NCI-H69 (cell line): ENCODE measurements at regions not wholly inside any gene's neighbourhood (a gene's known extent, or its start where the extent isn't known, plus 50 kb on each side); places are given as distances from the start of the nearest gene placed in this dataset.
"Not testable (repeated sequence)": the region's sequence is repeated elsewhere in the genome, so short reads cannot be mapped to it uniquely, and the experiment has no call there.

Experiments
- DNase-seq: peaks from one replicate; lab custom pipeline; 2025; lab: John Stamatoyannopoulos, UW

DNA sequence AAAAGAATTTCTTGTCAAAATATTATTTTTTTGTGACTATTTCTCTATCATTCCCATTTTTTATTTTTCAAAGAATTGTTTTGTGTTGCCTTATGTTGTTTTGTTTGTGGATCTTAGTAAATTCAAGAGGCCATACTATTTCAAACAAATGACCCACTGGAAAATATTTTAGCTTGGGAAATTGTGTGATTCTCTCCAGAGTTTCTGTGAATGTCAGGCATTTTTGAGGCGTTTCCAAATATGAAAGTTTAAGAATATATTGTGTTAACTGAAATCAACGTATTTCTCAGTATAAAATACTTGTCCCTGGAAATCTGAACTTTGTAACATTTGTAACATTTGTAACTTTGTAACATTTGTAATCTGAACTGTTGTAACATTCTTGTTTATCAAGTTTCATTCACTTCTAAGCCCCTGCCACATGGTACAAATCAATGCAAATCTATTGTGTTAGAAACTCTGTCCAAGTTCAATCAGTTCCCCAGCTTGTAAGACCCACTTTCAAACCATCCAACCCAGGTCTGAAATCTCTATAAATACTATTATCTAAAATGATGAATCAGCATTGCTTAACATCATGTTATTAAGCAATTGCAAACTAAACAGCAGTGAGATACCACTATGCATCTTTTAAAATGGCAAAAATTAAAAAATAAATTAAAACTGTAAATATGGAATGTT lies 465.4 kb upstream of the GRID2 start:
- no peak for DNase-seq

DNA sequence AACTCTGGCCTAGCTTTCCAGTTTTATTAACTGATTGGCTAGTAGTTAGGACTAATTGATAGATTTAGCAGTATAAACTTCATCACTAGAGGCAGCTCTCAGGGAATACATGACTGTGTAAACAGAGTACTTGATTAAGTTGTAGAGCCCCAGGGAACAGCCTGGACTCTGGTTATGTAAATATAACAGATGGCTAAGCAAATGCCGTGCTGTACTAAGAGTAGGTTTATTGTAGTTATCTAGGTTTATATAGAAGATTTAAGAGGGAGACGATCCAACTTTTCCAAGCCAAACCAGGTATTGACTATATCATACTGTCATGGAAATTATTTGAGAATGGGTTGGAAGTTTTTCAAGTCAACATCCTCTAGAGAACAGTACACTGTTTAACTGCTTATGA lies 463.4 kb upstream of the GRID2 start:
- DNase-seq, result peak; percentile 90

DNA sequence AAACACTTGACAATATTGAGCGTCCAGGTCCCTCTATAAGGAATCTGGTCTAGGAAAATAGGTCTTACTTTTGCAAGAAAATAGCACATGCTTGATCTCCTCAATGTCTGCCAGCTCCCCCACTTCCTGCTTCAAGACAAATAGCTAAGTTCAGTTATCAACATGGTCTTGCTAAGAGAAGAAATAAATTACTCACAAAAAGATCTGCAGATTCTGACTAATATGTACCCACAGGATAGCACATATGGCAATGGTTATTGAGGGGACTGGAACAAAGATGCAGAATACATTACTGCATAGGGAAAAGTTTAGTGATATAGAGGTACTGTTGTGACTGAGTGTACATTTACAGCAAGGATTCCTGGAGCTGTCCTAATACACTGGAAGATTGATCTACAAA lies 457.5 kb upstream of the GRID2 start:
- no peak for DNase-seq

DNA sequence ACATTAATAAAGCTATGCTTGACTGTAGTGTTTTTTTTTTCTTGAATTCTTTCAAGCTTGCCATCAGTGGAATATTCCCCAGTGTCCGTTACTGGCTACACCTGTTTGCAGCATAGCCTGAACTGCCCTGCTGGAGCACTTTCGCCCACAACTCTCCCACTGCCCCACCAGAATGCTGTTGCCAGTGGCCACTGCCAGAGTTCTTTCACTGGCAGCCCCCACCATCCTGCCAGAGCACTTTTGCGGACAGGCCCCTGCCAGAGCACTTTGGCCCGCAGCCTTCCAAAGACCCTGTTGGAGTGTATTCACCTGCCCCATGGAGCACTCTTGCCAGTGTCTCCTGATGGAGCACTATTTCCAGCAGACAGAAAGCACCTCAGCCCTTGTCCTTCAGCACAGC lies 452.3 kb upstream of the GRID2 start:
- no peak for DNase-seq

DNA sequence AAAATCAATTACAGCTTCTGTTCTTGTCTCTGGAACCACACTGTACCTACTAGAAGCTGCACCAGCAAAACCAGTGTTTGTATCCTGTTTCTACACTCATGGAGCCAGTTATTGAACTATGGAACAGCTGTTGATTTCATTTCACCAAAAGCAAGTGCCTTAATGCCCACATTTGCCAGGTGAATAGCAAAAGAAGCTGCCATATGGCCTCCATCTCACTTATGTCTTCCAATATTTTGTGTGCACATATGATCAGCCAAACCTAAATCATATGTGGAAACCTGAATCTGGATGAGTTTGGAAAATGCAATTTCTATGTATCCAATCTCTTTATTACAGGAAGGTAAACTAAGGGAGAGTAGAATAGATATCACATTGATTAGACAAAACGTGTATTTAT lies 415.8 kb upstream of the GRID2 start:
- peak; percentile 17 for DNase-seq

DNA sequence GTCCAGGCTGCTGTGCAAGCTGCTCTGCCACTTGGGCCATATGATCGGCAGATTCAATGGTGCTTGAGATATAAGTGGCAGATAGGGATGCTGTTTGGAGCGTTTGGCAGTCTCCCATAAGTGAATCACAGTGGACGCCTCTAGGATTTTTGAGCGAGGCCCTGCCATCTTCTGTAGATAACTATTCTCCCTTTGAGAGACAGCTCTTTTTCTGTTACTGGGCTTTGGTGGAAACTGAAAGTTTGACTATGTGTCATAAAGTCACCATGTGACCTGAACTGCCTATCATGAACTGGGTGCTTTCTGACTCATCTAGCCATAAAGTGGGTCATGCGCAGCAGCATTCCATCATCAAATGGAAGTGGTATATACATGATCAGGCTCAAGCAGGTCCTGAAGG lies 412.5 kb upstream of the GRID2 start:
- not testable (repeated sequence) for DNase-seq

DNA sequence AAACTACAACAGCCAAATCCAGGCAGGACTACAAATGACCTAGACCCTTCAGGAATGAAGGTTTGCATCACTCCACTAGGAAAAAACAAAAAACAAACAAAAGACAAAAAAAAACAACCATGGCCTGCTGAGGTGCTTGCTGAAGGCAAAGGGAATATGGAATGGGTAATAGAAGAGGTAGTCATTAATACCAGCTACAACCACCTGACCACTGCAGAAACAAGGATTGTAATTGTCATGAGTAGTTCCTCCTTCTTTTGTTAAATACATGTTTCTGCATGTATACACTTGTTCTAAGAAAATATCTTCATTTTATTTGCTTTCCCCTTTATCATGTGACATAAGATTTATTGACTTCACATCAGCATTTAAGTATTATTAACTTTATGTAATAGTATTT lies 409.8 kb upstream of the GRID2 start:
- no peak for DNase-seq

DNA sequence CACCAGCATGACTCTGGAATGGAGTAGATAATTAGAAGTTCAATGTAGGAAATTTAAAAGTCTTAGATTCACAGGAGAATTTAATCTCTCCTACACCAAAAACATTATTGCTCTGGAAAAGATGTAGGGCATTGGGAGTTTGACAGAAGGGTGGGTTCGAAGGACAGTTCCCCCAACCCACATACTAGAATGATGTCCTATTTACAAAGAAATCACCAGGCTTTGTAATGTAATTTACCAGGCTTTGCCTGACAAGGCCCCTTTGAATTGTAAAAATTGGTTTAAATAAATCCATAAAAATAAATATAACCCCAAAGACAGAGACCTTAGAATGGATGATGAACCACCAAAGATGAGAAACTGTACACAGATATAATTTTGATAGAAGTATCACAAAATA lies 399.2 kb upstream of the GRID2 start:
- no peak for DNase-seq

DNA sequence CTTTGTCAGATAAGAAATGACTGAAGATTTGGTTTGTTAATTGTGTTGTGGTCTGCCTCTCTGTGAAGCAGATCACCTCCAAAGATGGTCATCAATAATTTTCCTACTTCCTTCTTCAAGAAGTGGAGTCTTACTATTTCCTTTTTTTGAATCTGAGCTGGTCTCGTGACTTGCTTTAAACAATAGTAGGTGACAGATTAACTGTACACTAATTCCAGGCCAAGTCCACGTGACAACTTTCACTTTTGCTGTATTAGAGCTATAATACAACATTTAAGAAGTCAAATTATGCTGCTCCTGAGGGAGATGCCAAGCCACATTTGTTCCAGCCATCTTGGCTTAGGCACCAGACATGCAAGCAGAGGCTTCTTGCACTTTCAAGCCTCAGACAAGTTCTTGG lies 393.8 kb upstream of the GRID2 start:
- no peak for DNase-seq

DNA sequence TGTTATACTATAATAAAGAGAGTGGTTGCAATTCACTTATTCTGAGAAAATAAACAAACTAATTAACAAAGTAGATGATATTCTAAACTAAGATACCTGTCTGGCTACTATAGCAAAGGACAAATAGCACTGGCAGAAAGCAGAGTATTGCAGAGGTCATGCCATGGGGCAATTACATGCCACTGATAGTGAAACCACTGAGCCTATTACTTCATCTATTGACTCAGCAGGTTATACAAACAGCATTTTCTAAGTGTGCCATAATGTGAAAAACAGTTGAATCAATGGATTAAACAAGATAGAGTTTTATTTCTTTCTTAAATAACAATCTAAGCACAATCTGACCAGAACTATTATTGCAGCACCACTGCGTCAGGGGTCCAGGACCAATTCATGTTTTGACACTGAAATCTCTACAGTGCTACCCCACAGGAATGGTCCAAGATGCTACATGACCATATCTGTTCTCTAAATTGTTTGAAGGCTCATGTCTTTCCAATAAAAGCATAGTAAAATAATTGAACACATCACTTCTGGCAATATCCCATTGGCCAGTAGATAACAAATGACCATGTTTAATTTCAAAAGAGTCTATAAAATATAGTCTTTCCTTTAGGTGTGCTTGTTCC lies 389.5 kb upstream of the GRID2 start:
- peak; percentile 37 for DNase-seq

DNA sequence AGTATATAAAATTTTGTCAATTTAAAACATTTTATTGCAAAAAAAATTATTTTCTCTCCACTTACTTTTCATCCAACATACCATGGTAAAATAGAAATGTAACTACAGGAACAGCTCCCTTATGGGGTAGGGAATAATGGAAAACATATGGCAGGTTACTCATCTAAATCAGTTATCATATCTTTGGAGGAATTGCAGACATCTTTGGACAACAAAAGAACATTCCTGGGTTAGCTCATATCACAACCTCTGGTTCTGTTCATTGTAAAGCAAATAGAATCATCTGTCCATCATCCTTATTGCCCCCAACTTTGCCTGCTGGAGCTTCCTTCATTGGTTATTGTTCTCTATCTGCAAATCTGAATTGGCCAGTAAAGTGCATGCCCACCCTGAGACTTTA lies 387.5 kb upstream of the GRID2 start:
- DNase-seq, result no peak

DNA sequence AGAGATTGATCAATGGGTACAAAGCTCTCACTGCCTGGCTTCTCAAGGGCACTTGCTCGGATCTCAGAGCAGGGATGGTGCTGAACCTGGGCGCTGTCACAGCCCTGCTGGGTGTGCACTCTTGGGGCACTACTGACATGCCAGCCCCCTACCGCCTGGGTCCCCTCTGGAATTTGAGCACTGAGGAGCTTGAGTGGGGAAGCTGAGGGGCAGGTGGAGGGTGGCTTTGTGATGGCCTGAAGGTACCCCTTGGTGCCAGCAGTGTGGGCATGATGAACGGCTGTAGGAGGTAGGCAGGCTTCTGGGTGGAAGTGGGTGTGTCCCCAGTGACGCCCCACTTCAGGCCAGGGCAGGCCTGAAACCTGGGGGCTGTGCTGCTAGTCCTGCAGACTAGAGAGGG lies 379.1 kb upstream of the GRID2 start:
- no peak for DNase-seq

DNA sequence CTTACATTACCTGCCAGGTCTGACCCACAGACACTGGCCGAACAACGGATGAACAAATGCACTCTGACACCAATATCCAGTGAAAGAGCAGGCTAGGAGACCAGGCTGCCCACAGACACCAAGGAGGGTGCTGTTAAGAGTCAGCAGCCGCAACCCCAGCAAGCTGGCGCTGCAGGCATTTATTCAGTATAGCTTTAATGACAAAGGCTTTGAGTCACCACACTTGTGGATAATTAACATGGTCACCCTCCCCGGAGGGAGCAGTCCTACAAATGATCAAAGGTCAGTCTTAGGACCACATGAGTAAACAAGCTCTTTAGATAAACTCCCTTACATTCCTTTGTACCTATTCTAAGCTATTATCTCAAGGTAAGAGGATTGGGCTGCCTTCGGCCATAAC lies 368.5 kb upstream of the GRID2 start:
- no peak for DNase-seq

DNA sequence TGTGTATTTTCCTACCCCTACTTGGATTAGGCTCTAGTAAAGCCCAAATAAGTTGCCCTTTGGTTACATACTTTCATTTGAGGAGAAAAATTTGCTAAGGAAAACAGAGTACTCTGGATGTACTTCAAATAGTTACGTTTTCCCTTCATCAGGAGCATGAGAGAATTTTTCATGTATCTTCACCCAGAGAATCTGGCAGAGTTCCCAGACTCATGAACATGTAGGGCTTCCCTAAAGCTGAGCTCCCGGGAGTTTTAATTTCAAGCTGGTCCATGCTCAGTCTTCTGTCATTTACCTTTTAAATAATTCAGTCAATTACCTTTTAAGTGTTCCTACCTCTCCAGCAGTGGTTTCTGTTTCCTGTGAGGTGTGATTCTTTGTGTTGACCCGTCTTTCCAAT lies 367.5 kb upstream of the GRID2 start:
- peak; percentile 43 for DNase-seq

DNA sequence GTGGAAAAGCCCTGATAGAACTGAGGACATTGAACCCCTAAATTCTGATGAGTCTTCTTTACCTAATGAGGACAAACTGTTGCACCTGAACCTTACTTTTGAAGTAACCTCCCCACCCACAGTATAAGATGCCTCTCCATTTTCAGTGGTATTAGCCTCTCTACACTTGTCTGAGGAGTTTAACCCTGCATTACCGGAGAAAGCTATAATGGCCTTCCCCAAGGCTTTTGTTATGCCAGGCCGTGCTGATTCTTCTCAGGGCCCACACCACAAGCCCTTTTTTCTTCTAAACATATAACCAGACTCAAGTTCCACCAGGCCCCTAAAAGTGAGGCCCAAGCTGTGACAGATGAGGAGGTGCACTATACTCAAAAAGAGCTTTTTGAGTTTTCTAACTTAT lies 345.8 kb upstream of the GRID2 start:
- no peak for DNase-seq

DNA sequence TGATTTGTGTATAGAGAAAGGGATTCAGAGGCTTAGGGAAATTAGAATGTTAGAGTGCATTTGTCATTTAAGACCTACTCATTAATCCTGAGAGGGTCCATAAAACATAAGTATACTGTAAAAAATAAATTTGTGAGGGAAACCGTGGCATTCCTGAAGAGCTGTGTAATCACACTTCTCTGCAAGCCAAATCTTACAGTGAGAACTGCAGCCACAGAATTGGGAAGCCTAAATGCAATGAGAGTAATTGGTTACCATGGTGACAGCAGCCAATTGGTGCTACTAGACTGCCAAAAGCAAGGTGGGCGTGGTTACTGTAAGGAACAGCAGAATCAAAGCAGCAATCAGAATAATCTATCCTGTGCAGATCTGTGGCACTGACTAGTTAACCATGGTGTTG lies 345.2 kb upstream of the GRID2 start:
- peak; percentile 80 for DNase-seq

DNA sequence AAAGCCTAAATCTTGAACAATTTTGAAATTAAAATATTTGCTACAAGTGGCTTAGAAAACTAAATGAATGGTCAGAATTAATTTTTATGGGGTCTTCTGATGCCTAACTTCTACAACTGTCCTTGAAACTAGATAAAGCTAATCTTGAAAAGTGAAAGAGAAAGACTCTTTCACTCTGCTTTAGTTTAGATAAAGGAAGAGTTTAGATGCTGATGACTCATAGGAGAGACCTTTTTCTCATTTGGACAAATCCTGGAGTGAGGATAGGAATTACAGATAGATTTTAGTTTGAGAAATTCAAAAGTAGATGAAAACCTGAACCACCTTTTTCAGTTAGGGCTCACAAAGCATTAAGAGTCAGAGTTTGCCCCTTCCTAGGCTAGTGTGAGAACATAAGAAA lies 342.3 kb upstream of the GRID2 start:
- DNase-seq, result no peak

DNA sequence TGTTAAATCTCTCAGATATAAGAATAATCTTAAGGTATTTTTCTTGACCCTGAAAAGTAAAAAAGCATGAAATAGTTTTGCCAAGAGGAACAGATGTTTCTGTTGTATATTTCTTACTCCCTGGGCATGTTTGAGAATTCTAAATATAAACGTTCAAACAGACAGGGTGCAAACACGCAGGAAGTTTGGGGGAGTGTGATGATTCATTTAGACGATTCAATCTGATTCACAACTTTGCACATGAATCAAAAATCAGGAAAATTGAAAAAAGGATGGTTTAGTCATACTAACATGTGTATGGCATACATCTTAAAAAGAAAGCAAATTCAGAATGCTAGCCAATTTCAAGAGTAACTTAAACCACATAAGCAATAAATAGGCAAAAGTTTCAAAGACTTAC lies 340.3 kb upstream of the GRID2 start:
- DNase-seq, result no peak

DNA sequence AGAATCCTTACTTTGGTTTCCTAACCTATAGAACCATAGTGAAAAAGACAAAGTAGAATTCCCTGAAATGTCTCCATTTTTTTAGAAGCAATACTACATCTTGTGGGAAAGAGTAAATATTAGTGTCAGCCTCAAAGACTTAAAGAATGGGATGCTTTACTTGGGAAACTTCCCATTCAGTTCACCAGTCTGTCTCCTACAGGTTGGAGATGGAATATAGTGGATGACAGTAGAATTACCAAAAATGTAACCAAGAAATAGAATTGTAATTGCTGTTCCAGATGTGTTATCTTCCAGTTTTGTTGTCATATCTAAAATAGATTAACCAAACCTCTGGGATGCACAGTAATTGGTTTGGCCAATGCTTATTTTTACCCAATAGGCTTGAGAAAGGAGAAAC lies 338.6 kb upstream of the GRID2 start:
- no peak for DNase-seq

DNA sequence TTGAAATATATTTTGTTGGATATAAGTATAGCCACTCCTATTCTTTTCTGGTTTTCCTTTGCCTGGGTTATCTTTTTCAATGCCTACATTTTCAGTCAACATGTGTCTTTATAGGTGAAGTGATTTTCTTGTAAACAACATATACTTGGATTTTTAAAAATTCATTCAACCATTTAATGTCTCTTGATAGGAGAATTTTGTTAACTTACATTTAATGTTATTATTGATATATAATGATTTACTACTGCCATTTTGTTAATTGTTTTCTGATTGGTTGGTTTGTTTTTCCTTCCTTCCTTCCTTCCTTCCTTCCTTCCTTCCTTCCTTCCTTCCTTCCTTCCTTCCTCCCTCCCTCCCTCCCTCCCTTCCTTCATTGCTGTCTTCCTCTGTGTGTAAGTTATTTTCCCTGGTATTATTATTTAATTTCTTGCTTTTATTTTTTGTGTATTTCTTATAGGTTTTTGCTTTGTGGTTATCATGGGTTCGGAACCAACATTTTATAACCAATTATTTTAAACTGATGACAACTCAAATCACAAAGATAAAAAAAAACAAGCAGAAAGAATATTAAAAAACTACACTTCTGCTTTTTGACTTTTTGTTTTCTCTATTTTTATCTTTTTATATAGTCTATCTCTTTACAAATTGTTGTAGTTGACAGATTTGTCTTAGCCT lies 330.1 kb upstream of the GRID2 start:
- DNase-seq, result no peak

DNA sequence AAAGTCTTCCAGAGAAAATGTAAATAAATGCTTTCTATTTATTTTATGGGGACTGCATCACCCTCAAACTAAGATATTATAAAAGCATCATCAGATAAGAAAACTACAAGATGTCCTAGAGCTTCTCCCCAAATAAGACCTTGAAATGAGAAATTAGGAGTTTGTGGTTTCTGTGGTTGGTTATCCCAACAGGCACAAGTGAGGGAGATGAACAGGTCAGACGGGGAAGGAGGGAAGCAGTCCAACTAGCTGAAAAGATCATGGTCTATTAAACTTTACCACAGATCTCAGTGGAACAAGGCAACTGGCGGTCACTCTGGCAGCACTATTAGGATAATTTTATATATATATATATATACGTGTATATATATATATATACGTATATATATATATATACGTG lies 319.3 kb upstream of the GRID2 start:
- no peak for DNase-seq

DNA sequence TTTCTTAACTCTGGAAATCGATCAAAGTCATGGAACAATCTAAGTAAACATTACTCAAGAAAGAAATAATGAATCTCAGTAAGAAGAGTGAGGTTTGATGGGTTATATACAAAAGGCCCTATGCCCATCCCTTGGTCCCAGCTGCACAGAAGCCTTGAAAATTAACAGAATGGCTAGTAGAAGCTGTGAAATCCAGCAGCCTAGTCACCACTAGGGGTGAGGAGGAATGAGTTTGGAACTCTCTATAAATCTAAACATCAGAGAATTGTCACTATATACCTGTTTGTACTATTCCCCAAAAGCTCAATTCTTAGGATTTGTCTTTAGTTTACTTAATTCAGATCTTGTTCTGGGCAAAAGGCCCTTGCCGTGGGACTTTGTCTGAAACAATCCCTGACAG lies 313.9 kb upstream of the GRID2 start:
- DNase-seq, result no peak

DNA sequence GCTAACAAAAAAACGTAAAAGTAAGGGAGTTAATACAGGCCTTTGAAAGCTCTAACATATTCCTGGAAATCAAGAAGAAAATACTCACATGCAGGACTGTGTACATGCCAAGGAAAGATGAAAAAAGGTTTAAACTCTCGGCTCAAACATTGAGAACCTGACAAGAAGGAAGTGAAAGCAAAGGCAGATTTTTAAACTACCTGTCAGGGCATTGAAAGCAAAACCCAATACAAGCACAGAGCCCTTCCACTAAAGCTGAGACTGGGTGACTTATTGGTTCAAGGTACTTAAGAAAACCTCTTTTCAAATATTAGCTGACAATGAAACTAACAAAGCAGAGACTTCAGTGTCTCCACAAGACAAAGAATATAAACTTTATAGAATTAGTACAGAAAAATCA lies 313.0 kb upstream of the GRID2 start:
- DNase-seq, result no peak

DNA sequence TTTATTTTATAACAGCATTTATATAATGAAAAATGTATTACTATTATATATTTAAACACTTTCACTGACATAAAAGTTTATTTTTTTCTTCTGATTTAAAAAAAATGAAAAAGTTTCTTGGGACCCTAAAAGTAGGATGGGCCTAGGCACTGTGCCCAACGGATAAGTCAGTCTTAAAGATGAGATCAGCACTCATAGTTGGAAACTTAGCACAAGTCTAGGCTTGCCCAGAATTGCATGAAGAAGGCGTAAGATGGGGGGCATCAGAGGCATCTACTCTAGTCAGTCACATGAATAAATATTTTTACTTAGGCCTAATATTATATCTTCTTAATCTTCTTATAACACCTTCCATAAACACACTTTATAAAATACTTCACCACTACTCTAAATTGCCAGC lies 306.7 kb upstream of the GRID2 start:
- DNase-seq, result no peak
